SU-DHL-6 (cell line): ENCODE measurements at regions not wholly inside any gene's neighbourhood (a gene's known extent, or its start where the extent isn't known, plus 50 kb on each side); places are given as distances from the start of the nearest gene placed in this dataset.

Experiments
- CTCF ChIP-seq: fragments of 200-600 bp; sonication (generic); IDR thresholded peaks from one replicate; pipeline ENCODE4 v1.5.1; 2017; ENCODE audit warnings: antibody characterized with exemption, mild to moderate bottlenecking, low read length, moderate library complexity; ENCODE audit not compliant: insufficient read depth, poor library complexity, severe bottlenecking
- EZH2phosphoT487 ChIP-seq: fragments of 200-600 bp; sonication (generic), shearing (Covaris generic); conservative IDR thresholded peaks from 2 replicates; pipeline ENCODE4 v1.6.1; 2018; ENCODE audit warnings: mild to moderate bottlenecking, antibody characterized with exemption, low read length, moderate library complexity, mixed read lengths

- TF ChIP-seq CTCF = no peak
- no peak for TF ChIP-seq EZH2phosphoT487
Measured at GRCh38 chr6:4446982-4447381, 311.6 kb upstream of the ECI2 start.
